Liver (tissue), 8 donors: ENCODE measurements at regions not wholly inside any gene's neighbourhood (a gene's known extent, or its start where the extent isn't known, plus 50 kb on each side); places are given as distances from the start of the nearest gene placed in this dataset.

ENCODE experiments used
- DNase-seq: peaks from one replicate; pipeline ENCODE4 v3.0.0-alpha.2; 2017; ENCODE audit warnings: low spot score
- H3K27ac ChIP-seq, 2 donors: one replicate each; pipeline ENCODE4 v1.7.0; 2013; ENCODE audit warnings: inconsistent platforms in 2 of 2, low read length in 2 of 2, control low read depth in 1 of 2, low read depth in 1 of 2, mild to moderate bottlenecking in 1 of 2
- H3K27me3 ChIP-seq, 4 donors: one replicate each; pipeline versions ENCODE4 v1.6.1 to v1.7.0; 2013; ENCODE audit warnings: low read length in 3 of 4, inconsistent platforms in 1 of 4, mild to moderate bottlenecking in 1 of 4, moderate library complexity in 1 of 4; ENCODE audit not compliant: control insufficient read depth in 4 of 4, insufficient read depth in 4 of 4
- H3K36me3 ChIP-seq, 4 donors: one replicate each; pipeline versions ENCODE4 v1.6.1 to v1.7.0; 2013; ENCODE audit warnings: low read length in 3 of 4, mild to moderate bottlenecking in 3 of 4, low read depth in 1 of 4, moderate library complexity in 1 of 4; ENCODE audit not compliant: control insufficient read depth in 4 of 4, insufficient read depth in 3 of 4
- H3K4me1 ChIP-seq, 4 donors: one replicate each; pipeline versions ENCODE4 v1.6.1 to v1.7.0; 2013; ENCODE audit warnings: low read length in 3 of 4, mild to moderate bottlenecking in 3 of 4, moderate library complexity in 1 of 4; ENCODE audit not compliant: control insufficient read depth in 4 of 4, insufficient read depth in 4 of 4
- H3K4me3 ChIP-seq, 3 donors: one replicate each; pipeline versions ENCODE4 v1.6.1 to v1.7.0; 2013; ENCODE audit warnings: low read length in 3 of 3, control low read depth in 1 of 3, low read depth in 1 of 3, mild to moderate bottlenecking in 1 of 3
- H3K9ac ChIP-seq, 2 donors: one replicate each; pipeline ENCODE4 v1.7.0; 2013; ENCODE audit warnings: low read length in 2 of 2, mild to moderate bottlenecking in 2 of 2, moderate library complexity in 2 of 2, control low read depth in 1 of 2, low read depth in 1 of 2
- H3K9me3 ChIP-seq, 4 donors: one replicate each; pipeline versions ENCODE4 v1.6.1 to v1.7.0; 2013; ENCODE audit warnings: low read length in 3 of 4; ENCODE audit not compliant: control insufficient read depth in 4 of 4
- ATF3 ChIP-seq: IDR thresholded peaks from 2 replicates; pipeline ENCODE4 v1.6.1; 2016; ENCODE audit warnings: antibody characterized with exemption
- FOXA1 ChIP-seq: IDR thresholded peaks from 2 replicates; pipeline ENCODE4 v1.6.1; 2016; ENCODE audit warnings: antibody characterized with exemption
- FOXA2 ChIP-seq: IDR thresholded peaks from 2 replicates; pipeline ENCODE4 v1.6.1; 2016; ENCODE audit warnings: antibody characterized with exemption
- HNF4A ChIP-seq, 2 donors: conservative IDR thresholded peaks; 2 replicates each; pipeline ENCODE4 v1.6.1; 2016; ENCODE audit warnings: antibody characterized with exemption in 2 of 2, mild to moderate bottlenecking in 2 of 2
- HNF4G ChIP-seq: IDR thresholded peaks from 2 replicates; pipeline ENCODE4 v1.6.1; 2016; ENCODE audit warnings: antibody characterized with exemption
- JUND ChIP-seq, 2 donors: IDR thresholded peaks; 2 replicates each; pipeline ENCODE4 v1.6.1; 2016; ENCODE audit warnings: antibody characterized with exemption in 2 of 2
- NR2F2 ChIP-seq: IDR thresholded peaks from 2 replicates; pipeline ENCODE4 v1.6.1; 2016; ENCODE audit warnings: antibody characterized with exemption
- RAD21 ChIP-seq, 2 donors: IDR thresholded peaks; 2 replicates each; pipeline ENCODE4 v1.6.1; 2016; ENCODE audit warnings: antibody characterized with exemption in 2 of 2, mild to moderate bottlenecking in 2 of 2
- RXRA ChIP-seq, 2 donors: IDR thresholded peaks; 2 replicates each; pipeline ENCODE4 v1.6.1; 2017 to 2018; ENCODE audit warnings: antibody characterized with exemption in 2 of 2, mild to moderate bottlenecking in 1 of 2
- TAF1 ChIP-seq: conservative IDR thresholded peaks from 2 replicates; pipeline ENCODE4 v1.6.1; 2016; ENCODE audit warnings: antibody characterized with exemption, mild to moderate bottlenecking
- ZBTB33 ChIP-seq: IDR thresholded peaks from 2 replicates; pipeline ENCODE4 v1.6.1; 2016; ENCODE audit warnings: antibody characterized with exemption
- WGBS: extraction: QIAGEN DNeasy Blood & Tissue Kit; methylation state at CpG from one replicate; pipeline ENCODE4 v1.1.7; 2013; 5-methylcytosine and 5-hydroxymethylcytosine counted together
- TF ChIP-seq, protein P1 (sequence below): IDR thresholded peaks from 2 replicates; pipeline ENCODE4 v1.6.1; 2016; ENCODE audit warnings: antibody characterized with exemption, mild to moderate bottlenecking
- TF ChIP-seq, protein P2 (sequence below): IDR thresholded peaks from 2 replicates; pipeline ENCODE4 v1.6.1; 2016; ENCODE audit warnings: antibody characterized with exemption
- TF ChIP-seq, protein P3 (sequence below): fragments of 150-350 bp; IDR thresholded peaks from 2 replicates; pipeline ENCODE4 v1.5.1; 2017; ENCODE audit warnings: improper control_type of control experiment, low read depth, low read length; ENCODE audit not compliant: missing input control
- donor health status: healthy.
- donor health status: healthy.
- donor health status: healthy.
- donor health status: healthy.
- donor health status: healthy.

DNA sequence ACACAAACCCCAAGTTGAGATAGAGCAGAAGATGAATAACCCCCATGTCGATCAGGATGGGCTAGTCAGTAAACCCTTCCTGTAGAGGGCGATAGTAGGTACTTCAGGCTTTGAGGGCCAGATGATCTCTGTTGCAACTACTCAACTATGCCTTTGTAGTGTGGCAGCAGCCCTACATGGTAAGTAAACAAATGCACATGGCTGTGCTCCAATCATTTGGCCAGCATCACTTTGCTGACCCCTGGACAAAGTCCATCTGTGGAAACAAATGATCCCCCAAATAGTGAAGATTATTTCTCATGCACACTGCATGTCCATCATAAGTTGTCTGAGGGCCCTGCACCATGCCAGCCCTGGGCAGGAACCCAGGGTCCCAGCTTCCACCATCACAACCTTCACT lies 402.2 kb upstream of the PROK2 start (continued):
- TF ChIP-seq, protein P1, sequence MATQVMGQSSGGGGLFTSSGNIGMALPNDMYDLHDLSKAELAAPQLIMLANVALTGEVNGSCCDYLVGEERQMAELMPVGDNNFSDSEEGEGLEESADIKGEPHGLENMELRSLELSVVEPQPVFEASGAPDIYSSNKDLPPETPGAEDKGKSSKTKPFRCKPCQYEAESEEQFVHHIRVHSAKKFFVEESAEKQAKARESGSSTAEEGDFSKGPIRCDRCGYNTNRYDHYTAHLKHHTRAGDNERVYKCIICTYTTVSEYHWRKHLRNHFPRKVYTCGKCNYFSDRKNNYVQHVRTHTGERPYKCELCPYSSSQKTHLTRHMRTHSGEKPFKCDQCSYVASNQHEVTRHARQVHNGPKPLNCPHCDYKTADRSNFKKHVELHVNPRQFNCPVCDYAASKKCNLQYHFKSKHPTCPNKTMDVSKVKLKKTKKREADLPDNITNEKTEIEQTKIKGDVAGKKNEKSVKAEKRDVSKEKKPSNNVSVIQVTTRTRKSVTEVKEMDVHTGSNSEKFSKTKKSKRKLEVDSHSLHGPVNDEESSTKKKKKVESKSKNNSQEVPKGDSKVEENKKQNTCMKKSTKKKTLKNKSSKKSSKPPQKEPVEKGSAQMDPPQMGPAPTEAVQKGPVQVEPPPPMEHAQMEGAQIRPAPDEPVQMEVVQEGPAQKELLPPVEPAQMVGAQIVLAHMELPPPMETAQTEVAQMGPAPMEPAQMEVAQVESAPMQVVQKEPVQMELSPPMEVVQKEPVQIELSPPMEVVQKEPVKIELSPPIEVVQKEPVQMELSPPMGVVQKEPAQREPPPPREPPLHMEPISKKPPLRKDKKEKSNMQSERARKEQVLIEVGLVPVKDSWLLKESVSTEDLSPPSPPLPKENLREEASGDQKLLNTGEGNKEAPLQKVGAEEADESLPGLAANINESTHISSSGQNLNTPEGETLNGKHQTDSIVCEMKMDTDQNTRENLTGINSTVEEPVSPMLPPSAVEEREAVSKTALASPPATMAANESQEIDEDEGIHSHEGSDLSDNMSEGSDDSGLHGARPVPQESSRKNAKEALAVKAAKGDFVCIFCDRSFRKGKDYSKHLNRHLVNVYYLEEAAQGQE = peak; percentile 64
- TF ChIP-seq HNF4G (peak; percentile 97), JUND (IDR thresholded peaks at IDR 0.05) (peak; percentile 43 to 54)

GRCh38 chr3:72186400-72186855 lies 401.5 kb upstream of the PROK2 start:
- Histone ChIP-seq H3K4me3 (no peak overlapping the region), H3K9me3 (no peaks in the 10 kb centered on the region), H3K9ac (no peak overlapping the region), H3K27me3 (no peaks in the 10 kb centered on the region), H3K4me1 (peaks cover 5 to 23% (median 14%) of the 10 kb centered on the region in 4 donors), H3K36me3 (no peaks in the 10 kb centered on the region), H3K27ac (peak overlapping the region in 1 of 2 donors; percentile 31)
- WGBS = 12% methylated on average over 1 of the region's 1 CpG
- no peak for DNase-seq
- TF ChIP-seq, protein P2, sequence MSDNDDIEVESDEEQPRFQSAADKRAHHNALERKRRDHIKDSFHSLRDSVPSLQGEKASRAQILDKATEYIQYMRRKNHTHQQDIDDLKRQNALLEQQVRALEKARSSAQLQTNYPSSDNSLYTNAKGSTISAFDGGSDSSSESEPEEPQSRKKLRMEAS = no peak
- TF ChIP-seq FOXA2 (no peak), NR2F2 (no peak), FOXA1 (no peak), HNF4G (no peak), RXRA (IDR thresholded peaks at IDR 0.05) (no peak), ZBTB33 (no peak), ATF3 (no peak), HNF4A (conservative IDR thresholded peaks at IDR 0.05) (no peak), TAF1 (no peak), RAD21 (IDR thresholded peaks at IDR 0.05) (no peak)
- TF ChIP-seq, protein P3, sequence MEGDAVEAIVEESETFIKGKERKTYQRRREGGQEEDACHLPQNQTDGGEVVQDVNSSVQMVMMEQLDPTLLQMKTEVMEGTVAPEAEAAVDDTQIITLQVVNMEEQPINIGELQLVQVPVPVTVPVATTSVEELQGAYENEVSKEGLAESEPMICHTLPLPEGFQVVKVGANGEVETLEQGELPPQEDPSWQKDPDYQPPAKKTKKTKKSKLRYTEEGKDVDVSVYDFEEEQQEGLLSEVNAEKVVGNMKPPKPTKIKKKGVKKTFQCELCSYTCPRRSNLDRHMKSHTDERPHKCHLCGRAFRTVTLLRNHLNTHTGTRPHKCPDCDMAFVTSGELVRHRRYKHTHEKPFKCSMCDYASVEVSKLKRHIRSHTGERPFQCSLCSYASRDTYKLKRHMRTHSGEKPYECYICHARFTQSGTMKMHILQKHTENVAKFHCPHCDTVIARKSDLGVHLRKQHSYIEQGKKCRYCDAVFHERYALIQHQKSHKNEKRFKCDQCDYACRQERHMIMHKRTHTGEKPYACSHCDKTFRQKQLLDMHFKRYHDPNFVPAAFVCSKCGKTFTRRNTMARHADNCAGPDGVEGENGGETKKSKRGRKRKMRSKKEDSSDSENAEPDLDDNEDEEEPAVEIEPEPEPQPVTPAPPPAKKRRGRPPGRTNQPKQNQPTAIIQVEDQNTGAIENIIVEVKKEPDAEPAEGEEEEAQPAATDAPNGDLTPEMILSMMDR = no peak
